Embryonic facial prominence (tissue), 1 donor: ENCODE measurements at regions not wholly inside any gene's neighbourhood (a gene's known extent, or its start where the extent isn't known, plus 50 kb on each side); places are given as distances from the start of the nearest gene placed in this dataset.

Source experiments
- DNase-seq: peaks from one replicate; pipeline ENCODE4 v3.0.0-alpha.2; 2016; ENCODE audit errors: extremely low spot score

DNA sequence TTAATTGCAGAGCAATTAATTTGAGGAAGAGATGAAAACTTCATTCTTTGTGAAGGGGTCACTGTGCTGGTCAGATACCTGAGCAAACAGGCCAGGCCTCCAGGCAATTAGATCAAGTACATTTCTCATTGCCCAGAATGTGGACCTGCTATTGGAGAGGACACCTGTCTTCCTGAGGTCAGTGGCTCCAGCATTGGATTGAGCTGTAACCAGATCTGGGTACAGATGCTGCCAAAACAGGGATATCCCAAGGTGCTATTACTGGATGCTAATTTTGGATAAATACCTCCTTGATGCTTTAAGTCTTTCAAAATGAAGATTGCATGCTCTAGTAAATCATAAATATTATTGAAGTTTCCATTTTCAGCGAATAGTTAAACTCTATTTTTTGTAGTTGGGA lies 131.5 kb downstream of the FAM161A start:
- no peak for DNase-seq

DNA sequence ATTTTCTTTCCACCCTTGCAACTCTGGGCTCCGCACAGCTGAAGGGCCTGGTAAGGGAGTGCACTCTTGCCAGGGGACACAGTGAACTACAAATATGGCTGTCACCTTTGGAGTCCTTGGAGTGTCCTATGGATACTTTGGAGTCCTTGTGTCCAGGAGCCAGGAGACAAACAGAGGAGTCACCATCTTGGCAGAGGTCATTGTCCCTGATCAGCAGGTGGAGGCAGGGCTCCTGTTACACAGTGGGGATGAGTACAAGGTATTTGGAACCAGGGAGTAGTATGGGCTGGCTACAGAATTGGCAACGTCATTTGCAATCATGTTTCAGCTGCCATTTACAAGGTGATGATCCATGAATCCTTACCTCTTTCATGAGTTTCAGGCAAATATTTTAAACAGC lies 132.5 kb downstream of the FAM161A start:
- no peak for DNase-seq

DNA sequence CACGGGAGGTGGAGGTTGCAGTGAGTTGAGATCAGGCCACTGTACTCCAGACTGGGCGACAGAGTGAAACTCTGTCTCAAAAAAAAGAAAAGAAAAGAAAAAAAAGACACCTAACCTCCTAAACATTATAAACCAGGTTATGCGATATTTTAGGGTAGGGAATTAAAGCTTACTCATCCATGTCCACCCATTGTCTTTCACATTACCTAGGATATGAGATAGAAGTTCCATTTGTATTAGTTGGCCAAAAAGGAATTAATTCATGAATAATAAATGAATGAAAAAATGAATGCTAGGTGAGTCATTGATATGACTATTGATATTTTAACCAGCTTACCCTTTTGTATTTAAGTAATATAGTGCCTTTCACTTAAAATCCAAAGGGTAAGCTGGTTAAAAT lies 132.9 kb downstream of the FAM161A start:
- no peak for DNase-seq

DNA sequence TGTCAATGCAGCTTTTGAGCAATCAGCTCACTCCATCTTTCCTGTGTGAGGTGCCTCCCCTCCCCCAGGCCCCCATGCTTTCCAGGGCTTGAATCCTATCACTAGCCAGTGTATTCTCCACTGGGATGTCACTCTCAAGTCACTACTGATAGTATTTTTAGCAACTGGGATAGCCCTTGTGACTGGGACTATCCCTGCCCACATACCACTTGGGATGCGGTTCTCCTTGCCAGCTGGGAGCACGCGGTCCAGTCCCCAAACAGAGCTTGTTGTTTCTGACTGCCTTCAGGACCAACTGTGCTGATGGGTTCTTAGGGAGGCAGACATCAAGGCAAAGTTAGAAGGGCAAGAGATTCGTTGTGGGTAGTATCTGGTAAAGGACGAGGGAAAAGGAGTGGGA lies 134.9 kb downstream of the FAM161A start:
- DNase-seq, result no peak

DNA sequence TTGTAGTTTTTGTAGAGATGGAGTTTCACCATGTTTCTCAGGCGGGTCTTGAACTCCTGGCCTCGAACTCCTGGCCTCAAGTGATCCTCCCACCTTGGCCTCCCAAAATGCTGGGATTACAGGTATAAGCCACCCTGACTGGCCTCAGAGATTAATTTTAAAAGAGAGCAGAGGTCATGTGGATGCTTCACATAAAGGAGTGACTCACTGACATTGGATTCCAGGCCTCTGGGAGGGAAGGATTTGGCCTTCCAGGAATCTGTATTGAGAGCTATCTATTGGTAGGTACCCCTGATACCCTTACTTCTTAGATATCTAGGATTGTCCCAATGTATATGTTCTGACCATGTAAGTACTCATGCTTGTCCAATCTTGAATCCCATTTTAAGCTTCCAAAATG lies 138.4 kb downstream of the FAM161A start:
- no peak for DNase-seq

DNA sequence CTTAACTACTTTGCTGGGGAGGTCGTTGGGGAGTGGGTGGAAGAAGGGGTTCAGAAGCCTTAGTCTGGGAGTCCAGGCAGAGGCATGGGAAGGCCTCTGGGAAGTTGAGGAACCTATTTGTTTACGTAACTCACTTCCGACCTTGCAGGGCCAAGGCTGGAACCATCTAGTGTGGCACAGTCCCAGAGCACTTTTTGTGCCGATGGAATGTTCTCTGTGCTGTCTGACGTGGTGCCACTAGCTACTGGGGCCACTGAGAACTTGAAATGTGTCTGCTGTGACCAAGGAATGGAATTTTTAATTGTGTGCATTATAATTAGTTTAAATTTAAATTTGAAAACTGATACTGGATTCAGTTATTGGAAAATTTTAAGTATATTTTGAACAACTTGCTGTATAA lies 139.7 kb downstream of the FAM161A start:
- no peak for DNase-seq

DNA sequence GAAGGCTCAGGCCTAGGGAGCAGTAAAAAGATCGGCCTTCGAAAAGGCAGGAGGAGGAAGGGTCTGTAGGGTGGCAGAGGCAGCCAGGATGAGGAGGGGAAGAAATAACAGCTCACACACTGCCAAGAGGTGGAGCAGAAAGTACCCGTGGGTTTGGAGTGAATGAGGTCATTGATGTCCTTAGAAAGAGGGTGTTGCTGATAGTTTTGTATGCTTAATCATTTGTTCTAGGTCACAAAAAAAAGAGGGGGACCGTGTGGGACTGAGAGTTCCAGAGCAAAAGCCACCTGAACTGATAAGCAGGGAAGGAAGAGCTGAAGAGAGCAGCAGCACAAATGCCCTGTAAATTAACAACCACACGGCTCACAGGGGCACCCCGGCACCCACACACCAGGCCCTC lies 140.4 kb downstream of the FAM161A start:
- no peak for DNase-seq

DNA sequence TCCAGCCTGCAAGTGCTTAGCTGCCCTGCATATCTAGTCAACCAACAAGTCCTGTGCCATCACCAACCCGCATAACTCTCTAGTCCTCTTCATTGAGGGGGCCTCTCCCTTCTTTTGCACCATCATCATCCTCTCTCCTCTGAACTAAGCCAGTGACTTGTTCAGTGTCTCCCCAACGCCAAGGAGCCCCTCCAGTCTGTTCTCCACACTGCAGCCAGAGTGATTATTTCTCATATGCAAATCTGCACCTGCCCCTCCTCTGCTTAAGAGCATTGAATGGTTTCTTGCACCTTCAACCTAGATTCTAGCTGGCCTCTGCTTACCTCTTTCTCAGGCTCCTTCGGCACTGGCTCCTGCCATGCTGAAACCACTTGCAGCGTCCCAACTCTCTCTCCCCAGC lies 141.8 kb downstream of the FAM161A start:
- DNase-seq, result no peak

DNA sequence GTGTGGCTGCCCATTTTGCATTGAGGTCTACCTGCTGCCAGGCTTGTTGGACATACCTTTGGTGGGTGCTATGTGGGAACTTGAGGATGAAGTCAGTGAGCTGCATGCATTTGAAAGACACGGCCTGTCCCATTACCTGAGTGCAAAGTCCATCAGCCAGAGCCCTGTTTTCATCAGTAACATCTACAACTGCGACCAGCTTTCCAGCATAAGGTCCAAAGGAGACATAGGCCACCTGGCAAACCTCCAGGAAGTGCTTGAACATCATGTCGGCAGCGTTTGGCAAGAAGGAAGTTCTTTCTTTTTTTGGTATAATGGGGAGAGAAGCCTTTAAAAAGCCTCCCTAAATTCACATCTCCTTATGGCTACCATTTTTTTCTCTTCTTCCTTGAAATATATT lies 143.1 kb downstream of the FAM161A start:
- no peak for DNase-seq

DNA sequence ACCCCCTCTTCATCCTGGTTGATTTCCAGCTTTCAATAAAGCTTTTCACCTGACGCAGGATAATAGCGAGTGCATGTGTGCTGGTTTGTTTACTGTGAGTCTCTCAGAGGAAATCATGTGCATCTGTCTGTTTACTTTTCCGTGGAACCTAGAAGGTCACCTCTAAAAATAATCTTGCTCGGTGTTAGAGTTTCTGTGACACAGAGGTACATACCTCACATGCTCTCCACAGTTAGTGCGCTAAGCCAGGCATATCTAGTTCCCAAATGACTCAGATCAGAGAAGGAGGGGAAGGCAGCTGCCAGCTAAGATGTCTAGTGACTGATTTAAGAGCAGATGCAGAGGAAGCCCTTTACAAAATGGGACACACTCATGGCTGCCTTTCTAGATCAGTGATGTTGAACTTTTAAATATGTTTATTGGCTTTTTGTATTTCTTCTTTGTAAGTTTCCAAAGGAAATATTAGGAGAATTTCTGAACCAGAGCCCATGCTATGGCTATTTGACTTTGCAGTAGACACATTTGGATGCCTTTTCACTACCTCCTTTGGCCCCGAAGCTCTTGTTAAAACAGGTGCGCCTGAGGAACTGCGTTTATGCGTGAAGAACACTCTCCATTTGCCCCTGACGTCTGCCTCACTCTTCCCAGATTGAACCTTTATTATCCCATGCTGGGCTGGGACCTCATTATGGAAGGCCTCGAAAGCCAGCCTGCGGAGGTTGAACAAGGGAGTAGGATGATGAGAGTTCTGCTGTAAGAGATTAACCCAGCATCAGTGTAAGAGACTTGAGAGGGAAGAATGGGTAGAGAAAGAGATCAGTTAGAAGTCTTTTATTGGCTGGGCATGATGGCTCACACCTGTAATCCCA lies 145.6 kb downstream of the FAM161A start:
- no peak for DNase-seq

DNA sequence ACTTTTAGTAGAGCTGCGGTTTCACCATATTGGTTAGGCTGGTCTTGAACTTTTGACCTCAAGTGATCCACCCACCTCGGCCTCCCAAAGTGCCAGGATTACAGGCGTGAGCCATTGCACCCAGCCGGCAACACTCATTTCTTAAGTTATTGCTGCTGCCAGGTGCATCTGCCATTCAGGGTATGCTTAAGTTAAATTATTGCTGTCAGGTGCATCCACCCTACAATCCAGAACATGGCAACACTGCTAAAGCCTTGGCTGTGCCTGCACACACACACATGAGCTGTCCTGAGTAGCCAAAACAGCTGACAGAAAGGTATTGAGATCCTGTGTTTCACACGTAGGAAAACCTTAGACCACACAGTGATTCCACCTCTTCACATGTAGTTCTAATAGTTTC lies 148.2 kb downstream of the FAM161A start:
- DNase-seq, result no peak

DNA sequence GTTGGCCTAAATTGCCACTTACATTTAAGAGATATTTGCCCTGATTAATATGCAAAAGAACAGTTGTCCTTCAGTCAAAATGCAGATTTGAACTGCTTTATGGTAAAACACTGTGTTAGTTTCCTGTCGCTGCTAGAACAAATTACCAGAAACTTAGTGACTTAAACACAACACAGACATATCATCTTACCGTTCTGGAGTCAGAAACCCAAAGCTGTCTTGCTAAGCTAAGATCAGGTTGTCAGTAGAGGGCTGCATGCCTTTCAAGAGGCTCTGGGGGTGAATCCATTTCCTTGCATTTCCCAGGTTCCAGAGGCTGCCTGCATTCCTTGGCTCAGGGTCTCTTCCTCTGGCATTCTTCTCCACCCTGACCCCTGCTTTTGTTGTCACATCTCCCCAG lies 149.5 kb downstream of the FAM161A start:
- no peak for DNase-seq

DNA sequence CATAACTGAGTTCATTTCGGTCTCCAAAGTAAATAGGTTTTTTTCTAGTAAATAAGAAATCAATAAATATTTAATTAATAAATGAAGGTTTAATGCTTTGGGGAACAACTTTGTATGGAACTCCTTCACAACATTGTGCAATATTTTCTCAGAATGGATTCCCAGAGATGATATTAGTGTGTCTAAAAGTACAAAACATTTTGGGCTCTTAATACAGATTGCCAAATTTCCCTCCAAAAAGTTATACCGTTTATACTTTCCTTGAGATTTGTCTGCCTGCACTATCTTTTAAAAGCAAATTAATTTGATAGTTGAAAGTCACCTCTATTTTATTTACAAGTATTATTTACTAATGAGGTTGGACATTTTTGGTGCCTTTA lies 151.8 kb downstream of the FAM161A start:
- no peak for DNase-seq

DNA sequence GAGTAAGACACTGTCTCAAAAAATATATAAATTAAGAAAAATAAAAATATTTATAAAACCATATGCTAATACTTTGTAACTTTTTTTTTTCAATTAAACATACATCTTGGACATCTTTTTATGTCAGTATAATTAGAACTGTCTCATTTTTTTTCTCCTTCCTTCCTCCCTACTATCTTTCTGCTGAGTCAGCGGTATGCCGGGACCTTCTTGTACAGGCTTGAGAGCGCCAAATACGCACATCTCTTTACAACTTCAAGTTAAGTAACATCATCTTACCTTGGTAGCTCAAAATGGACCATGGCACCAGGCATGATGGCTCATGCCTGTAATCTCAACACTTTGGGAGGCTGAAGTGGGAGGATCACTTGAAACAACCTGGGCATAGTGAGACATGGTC lies 153.4 kb downstream of the FAM161A start:
- DNase-seq, result no peak

DNA sequence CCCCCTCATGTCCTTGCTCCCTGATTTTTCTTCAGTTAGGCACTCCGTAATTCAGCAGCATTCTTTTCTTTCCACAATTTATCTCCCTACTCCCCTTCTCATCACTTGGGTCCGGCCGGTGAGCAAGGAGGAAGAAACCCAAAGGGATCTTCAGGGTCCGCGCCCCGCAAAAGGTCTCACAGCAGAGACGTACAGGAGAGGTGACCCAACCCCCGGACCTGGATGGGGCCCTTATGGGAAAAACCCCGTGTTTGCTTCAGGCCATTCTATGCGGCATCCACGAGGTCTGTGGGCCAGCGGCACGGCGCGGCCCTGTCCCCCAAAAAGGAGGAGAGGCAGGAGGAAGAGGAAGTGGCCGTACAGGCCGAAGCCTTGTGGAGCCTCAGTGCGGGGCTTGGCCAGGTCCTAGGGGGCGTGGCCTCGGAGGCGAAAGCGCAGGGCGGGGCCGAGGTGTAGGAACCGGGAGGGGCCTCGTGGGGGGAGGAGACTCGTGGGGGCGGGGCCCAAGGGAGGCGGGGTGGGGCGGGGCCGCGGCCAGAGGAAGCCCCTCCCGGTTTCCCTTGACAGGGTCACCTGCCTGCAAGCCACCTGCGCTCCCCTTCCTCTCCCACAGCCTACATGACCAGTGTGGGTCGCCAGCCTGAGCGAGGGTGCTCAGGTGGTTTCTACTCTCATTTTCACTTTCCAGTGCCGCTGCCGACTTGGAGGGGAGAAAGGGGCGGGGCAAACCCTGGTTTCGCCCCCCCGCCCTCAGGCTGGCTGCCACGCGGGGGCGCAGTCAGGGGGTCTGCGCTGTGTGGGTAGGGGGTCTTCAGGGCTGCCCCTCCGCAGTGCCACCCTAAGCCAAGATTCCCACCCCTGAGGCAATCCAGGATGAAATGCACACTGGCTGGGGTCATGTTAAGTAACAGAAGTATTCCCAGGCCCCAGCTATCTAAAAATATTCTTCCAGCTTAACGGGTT lies 156.4 kb upstream of the XPO1 start:
- peak; percentile 61 for DNase-seq

DNA sequence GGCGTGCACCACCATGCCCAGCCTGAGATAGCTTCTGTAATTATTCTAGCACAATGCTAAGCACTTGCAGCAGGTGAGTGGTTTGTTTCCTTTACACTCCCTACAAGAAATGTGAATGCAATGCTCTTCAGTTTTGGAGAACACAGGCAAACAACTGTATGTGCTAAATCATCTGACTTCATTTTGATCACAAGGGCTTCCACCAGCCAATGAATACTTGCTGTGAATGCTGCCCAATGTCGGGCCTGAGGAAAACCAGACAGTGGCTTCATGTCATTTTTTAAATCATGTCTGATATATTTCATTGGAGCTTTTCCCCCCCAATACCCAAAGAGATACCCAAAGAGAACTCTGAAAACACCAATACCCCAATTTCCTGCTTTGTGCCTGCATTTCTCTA lies 155.6 kb upstream of the XPO1 start:
- no peak for DNase-seq

DNA sequence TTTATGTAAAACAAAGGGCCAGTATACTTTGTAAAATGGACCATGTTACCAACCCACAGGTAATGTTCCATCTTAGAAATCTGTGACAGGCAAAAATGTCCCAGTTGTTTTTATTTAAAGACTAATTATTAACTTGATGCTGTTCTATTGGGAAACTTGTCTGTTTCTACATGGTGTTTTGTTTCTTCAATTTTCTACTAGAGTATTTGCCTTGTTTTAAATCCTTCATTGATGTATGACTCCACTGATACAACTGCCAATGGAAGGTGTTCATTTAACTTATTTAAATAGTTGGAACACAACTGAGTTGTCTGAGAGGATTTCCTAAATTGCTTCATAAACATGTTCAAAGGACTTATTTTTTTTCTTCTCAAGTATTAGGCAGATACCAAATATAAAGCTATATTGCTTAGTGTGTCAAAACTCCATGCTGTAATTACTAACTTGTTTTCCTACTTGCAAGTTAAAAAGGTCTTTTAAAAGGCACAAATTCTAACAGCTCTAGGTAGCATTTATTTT lies 152.0 kb upstream of the XPO1 start:
- DNase-seq, result no peak

DNA sequence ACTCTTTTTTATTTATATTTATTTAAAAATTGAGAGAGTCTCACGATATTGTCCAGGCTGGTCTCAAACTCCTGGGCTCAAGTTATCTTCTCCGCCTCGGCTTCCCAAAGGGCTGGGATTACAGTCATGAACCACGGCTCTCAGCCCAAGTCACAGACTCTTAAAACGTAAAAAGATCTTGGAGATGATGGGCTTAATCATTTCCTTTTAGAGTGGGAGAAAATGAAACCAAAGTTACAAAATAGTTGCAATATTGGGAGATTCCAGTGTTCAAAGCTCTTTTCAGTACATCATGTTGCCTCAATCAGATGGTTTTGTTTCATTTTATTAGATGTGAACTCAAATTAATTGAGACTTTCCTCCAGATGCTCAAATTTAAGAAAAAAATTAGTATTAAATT lies 151.4 kb upstream of the XPO1 start:
- DNase-seq, result no peak

DNA sequence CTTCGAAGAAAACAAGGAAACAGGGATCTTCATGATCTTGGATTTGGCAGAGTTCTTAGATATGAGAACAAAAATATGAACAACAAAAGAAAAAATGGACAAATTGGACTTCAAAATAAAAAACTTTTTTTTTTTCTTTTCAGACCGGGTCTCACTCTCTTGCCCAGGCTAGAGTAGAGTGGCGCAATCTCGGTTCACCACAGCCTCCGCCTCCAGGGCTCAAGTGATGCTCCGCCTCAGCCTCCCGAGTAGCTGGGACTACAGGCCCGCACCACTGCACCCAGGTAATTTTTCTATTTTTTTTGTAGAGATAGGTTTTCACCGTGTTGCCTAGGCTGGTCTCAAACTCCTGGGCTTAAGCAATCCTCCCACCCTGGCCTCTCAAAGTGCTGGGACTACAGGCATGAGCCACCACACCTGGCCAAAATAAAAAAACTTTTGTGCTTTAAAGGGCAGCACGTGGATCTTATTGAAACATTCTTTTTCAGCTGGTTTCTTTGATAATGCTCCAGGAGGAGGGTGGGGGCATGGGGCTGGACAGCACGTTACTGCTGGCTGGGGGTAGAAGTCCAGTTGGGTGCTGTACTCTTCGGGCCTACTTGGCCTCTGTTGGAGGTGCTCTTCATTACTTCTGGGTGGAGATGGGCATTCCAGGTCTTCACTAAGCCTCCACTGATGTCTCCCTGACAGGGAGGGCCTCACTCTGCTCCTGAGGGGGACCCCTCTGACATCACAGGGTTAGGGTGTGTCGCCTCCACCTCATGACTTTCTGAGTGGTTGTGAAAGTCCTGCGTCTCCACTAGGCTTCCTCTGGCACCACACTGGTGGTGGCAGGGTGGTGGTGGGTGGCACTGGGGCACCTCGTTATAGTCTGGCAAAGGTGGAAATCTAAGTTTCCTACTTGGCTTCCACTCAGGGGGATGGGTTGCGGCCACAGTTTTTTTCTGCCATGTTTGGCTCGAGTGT lies 150.5 kb upstream of the XPO1 start:
- DNase-seq, result no peak

DNA sequence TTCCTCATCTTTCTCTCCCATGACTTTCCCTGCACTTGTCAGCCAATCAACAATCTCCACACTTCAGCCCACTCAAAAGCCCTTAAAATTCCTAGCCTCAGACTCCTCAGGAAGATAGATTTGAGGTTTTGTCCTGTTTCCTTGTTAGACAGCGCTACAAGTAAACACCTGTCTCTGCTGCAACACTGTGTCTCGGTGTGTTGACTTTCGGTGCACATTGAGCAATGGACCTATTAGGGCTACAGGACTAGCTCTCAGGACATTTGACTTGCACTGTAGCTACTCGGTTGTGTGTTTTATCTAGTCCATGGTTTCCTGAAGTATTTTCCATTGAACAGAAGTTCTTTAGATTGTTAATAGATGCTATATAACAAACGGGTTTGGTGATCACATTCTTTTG lies 140.9 kb upstream of the XPO1 start:
- DNase-seq, result no peak

DNA sequence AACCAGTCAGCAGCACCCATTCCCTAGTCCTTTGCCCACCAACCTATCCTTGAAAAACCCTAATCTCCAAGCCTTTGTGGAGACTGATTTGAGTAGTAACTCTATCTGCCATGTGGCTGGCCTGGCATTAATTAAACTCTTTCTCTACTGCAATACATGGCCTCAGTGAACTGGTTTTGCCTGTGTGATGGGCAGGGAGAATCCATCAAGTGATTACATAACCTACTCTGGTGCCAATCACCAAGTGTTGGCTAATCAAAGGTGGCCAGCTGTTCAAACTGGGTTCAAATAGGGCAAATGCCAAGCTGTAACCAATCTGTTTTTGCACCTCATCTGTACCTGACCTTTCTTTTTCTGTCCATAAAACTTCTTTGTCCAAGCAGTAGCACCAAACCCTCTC lies 139.8 kb upstream of the XPO1 start:
- DNase-seq, result no peak

DNA sequence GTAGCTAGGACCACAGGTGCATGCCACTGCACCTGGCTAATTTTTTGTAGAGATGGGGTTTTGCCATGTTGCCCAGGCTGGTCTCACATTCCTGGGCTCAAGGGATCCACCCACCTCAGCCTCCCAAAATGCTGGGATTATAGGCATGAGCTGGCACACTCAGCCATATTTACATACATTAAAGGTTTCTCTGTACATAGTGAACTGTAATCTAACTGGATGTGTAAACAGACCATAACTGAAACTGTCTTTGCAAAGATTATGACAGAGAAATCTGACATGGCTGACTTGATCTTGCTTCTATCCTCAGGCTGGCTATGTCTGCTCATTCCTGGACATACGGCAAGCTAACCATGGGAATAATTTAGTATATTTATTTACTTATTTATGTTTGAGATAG lies 139.2 kb upstream of the XPO1 start:
- no peak for DNase-seq
